Activated CD4-positive, alpha-beta T cell treated with anti-CD3 and anti-CD28 coated beads, Interleukin-2, Interleukin-4, amounts not matched to agents 100 ng/mL and 50 ng/mL, durations not matched to agents 16 hours and 8 hours (primary cell): ENCODE measurements at regions not wholly inside any gene's neighbourhood (a gene's known extent, or its start where the extent isn't known, plus 50 kb on each side); places are given as distances from the start of the nearest gene placed in this dataset.

Experiments
- DNase-seq: peaks from one replicate; pipeline ENCODE4 v3.0.0-alpha.2; 2020; ENCODE audit warnings: low spot score

GRCh38 chr1:37240897-37241296, 206.6 kb upstream of the GRIK3 start:
- no peak for DNase-seq

- DNase-seq: no peak
Measured at GRCh38 chr1:37242501-37242900, 208.2 kb upstream of the GRIK3 start.

GRCh38 chr1:37243368-37244082, 209.2 kb upstream of the GRIK3 start:
- DNase-seq: no peak

GRCh38 chr1:37244083-37244480, 209.8 kb upstream of the GRIK3 start:
- DNase-seq: no peak

DNA sequence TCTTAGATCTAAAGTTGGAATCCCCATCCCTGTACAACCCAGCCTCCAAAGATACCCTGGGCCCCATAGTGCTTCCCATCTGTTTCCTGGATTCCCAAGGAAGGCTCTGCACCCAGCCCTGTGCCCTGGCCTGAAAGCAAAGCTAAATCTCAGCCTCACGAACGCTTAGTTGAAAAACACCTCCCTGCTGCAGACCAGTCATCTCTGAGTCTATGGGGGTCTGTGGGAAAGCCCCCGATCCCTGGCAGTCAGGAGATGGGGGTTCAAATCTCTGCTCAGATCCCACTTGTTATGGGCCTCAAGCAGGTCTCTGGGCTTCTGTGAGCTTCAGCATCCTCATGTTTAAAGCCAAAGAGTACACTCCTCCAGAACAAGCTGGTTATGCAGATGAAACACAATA, 210.5 kb upstream of the GRIK3 start:
- no peak for DNase-seq

GRCh38 chr1:37246631-37247030, 212.3 kb upstream of the GRIK3 start:
- DNase-seq: no peak

- DNase-seq: no peak
Measured at GRCh38 chr1:37250371-37250770, 216.1 kb upstream of the GRIK3 start.

DNA sequence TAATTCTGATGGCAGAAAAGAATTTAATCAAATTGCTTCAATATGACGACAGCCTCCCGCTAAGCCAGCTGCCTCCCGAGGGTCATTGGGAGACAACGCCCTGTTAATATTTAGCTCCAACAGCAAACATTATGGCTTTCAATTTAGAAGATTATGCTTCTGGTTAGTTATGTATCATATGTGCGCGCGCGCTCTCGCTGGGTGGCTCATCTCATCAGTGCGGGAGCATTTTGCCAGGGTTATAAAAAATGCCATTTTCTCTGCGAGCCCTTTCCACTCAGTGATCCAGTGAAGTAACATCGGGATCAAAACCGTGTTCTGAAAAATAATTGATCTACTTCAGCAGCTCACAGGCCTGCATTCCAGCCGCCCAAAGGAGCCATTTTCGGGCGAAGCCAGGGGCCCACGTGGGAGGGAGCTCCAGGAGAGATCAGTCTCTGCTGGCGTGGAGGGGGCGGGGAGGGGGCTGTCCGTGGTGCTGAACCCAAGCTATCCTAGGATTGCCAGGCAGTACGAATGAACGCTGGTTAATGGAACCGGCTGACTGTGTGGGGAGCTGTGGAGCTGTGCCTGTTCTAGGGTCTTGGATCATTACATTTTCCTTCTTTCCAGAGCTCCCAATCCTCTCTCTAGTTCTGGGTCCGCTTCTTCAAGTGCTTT, 219.1 kb upstream of the ZC3H12A start:
- DNase-seq: peak; percentile 7

DNA sequence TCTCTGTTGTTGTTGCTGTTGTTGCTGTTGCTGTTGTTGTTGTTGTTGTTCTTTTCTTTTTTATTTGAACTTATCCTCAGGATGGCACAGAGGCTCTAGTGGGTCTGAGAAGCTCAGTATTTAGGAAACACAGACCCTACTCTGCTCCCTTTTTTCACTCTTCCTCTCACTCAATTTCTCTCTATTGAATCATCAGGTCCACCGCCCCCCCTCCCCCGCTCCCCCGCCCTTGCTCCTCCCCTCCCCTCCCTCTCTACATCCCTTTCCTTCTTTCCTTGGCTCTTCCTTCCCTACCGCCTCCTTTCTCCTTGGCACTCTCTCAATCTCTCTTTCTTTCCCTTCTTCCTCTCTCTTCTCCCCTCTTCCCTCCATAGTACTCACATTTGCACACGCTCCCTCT, 218.5 kb upstream of the ZC3H12A start:
- no peak for DNase-seq

DNA sequence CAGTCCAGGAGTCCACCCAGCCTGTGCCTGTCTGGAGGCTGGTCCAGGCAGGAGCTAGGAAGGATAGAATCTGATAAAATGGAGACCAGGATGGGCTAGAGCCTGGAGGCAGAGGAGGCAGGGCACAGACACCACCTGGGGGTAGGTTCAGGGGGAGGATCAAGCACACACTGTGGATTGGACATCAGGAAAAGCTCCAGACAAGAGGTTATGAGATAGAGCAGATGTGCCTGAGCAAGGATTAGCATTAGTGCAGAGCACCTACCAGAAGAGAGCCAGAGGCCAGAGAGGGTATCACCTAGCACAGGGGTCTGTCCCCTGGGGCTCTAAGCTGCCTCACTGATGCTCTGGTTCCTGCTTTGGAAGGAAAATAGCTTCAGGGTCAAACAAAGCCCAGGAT, 216.7 kb upstream of the ZC3H12A start:
- DNase-seq: no peak

DNA sequence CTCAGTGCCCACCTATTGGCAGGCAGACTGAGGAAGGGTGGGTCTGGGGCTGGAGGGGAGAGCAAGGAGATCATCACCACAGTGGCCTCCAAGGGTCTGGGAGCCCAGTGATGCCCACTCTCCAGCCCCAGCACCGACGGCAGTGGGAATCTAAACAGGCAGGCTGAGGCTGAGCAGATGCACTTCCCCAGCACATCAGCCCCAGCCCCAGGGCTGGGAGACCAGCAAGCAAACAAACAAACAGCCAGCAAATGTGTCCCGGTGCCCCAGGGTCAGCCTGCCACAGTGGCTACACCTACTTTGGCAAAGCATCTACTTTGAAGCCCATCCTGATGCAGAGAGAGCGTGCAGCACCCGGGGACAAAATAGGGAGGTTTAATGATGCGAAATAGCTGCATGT, 216.3 kb upstream of the ZC3H12A start:
- no peak for DNase-seq

DNA sequence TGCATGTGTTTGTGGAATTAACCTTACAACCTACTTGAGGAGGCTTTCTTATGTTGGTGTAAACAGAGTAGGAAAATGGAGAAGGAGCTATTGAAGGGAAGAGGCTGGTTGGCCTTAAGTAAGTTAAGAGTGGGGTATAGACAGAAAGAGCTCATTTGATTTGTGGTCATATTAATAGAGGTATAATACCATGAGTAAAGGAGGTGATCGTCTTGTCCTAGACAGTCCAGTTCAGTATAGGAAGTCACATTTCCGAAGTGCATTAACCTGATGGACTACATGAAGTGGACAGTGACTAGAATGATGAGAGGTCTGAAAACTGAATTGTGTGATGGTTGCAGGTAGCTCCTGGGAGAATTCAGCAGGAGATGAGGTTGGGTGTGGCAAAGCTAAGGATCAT, 215.4 kb upstream of the ZC3H12A start:
- DNase-seq: no peak

- DNase-seq: no peak
Measured at GRCh38 chr1:37261129-37261528, 213.3 kb upstream of the ZC3H12A start.

DNA sequence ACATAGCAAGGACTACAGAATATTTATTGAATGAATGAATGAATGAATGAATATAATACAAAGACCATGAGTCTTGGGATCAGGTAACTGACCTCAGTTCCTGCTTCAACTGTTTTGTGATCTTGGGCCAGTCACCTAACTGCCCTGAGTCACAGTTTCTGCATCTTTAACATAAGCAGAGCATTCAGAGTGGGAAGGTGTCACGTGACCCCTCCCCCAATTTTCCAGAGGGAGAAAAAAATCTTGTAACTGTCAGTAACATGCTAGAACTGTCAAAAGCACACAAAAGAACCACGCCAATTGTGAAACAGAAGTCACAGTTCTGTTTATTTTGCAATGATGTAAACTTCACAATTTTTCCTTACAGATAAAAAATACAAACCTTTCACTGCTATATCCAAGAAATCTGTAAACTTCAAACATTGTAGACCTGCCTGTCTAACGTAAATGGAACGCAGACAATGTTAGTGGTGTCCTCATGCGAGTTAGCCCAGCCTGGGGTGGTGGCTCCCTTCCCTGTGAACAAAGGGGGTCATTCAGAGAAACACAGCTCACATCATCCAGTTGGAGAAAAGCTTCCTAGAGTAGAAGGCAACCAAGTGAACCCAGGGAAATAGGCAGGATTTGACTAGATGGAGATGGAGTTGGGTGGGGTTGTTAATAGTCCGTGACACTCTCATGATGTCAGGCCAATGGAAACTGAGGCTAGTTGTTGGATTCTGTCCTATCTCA, 211.8 kb upstream of the ZC3H12A start:
- DNase-seq: no peak

- no peak for DNase-seq
Measured at GRCh38 chr1:37265156-37265555, 209.2 kb upstream of the ZC3H12A start.

- no peak for DNase-seq
Measured at GRCh38 chr1:37265786-37266667, 208.4 kb upstream of the ZC3H12A start.

DNA sequence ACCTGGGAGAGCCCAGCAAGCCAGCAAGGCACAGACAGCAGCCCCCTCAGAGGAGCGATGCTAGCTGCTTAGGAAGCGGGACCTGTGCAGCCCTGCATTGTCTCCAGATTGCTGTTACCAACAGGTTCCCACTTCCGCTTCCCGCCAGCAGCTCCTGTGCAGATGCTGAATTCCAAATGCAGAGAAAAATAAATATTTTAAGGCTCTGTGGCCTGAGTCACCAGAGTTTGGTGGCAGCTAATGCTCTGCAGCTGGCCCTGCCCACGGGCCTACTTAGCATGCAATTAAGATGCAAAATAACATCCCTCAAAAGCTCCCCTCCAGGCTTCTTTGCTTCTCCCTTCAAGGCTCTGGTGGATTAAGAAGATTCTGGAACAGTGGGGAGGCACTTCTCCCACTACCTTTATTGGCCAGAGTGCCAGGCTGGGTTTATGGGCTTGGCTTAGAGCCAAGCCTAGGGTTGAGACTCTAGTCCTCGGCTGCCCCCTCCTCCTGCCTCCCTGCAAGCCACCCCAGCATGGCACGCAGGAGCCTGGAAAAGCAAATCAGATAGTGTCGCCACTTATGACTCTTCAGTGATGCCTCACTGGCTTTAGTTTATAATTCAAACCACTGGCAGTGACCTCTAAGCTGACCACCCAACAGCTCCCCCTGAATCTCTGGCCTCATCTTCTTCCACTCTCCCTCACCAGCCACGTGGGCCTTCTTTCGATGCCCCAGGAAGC, 207.1 kb upstream of the ZC3H12A start:
- no peak for DNase-seq

DNA sequence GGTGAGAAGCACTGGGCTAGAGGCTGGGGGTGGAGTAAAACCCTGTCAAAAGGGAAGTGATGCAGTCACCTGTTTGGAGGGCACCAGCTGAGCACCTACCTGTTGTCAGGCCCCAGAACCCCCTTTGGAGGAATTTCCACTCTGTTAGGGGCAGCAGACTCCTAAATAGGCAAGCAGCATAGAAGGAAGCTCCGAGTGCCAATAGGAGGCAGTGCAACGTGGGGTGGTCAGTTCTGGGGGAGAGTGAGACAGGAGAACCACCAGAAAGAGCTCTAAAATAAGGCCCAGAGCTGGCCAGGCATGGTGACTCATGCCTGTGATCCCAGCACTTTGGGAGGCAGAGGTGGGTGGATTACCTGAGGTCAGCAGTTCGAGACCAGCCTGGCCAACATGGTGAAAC, 203.7 kb upstream of the ZC3H12A start:
- no peak for DNase-seq

GRCh38 chr1:37272626-37273025, 201.8 kb upstream of the ZC3H12A start:
- DNase-seq: no peak

DNA sequence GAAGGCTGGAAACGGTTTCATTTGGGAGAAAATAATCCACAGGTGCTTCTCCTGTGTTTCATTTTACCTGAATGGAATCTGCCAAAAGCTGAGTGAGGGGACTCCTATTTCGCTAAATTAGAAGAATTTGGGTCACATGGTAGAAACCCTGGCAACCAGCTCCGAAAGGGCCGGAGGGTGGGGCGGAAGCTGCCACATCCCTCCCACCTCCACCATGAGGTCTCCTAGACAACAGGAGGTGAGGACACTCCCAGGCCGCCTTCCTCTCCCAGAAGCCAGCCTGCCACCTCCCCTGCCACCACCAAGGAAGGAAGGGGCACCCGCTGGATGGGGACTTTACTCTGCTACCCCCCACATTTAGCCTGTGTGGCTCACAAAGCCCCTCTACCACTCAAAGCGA, 199.9 kb upstream of the ZC3H12A start:
- no peak for DNase-seq

DNA sequence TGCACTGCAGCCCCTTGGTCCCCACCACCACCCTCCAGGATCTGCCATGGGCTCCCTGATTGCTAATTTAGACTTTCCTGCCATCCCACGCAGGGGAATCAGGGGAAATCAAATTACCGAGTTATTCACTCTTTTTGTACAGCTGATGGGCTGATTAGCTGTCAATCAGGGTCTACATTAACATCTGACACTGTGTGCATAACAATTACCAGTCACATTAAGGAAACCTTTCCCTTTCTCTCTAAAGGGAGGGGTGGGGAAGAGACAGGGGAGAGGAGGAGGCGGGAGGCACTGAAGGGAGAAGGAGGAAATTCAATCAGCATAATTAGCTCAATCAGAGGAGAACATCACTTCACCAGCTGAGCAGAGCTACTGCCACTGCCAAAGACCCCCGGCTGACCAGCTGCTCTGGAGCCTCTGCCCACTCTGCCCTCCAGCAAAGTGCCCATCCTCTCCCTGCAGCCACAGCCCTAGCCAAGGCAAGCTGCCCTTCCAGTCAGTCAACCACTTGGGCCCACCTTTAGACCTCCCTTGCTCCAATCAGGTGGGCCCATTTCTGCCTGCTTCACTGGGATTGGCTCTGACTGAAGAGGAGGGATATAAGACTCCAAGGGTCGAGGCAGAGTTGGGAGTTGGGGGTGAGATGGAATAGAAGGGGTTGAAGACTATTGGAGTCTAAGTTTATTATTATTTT, 199.3 kb upstream of the ZC3H12A start:
- DNase-seq: no peak
